ENCODE measurements at regions not wholly inside any gene's neighbourhood (a gene's known extent, or its start where the extent isn't known, plus 50 kb on each side); places are given as distances from the start of the nearest gene placed in this dataset.

DNA sequence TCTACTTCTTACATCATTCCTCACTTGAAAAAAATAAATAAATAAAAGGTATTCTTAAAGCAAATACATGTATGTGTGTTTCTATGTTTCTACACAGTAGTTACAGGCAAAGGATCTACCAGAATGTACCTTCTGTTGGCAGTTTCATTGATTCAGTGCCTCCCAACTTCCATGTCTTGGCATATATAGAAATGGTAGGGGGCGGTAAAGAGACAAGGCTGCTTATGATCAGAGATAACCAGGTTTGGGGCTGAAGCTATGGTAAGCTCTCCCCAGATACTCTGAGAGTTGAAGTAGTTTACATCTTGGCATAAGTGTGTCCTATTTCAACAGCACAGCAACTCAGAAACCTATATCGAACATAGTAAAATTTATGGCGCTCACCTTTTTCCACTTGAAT is 1075.4 kb upstream of the C9orf72 start:
- H3K36me3 Mint-ChIP-seq = no peaks in the 10 kb centered on the region
- peaks cover 2 to 9% (median 7%) of the 10 kb centered on the region in 3 donors for H3K9me3 Mint-ChIP-seq
- no peak overlapping the region for H3K4me3 Mint-ChIP-seq

DNA sequence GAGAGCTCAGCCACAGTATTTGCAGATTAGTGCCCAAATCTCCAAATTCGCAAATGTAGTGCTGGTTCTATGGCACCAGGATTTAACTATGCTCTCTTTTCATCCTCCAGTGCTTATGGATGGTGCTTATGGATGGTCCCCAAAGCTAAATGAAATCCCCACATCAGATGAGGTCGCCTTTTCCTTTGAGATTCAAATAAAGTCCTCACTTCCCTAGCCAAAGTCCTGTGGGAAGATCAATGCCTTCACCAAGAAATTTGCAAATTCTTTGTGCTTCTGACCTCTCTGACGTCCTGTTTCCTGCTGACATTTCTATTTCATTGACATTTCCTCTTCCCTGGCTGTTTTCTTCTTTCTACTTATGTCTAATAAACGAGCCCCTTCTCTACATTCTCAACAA is 1077.0 kb upstream of the C9orf72 start:
- Mint-ChIP-seq H3K4me3 (no peak overlapping the region), H3K27me3 (no peaks in the 10 kb centered on the region), H3K36me3 (no peaks in the 10 kb centered on the region), H3K9me3 (peaks cover 2 to 4% (median 2%) of the 10 kb centered on the region in 3 donors), H3K27ac (no peak overlapping the region), H3K4me1 (no peaks in the 10 kb centered on the region)

More for the DNA sequence above, 1075.4 kb upstream of the C9orf72 start:
- H3K27ac Mint-ChIP-seq = no peak overlapping the region
- no peaks in the 10 kb centered on the region for H3K4me1 Mint-ChIP-seq
- no peaks in the 10 kb centered on the region for H3K27me3 Mint-ChIP-seq

DNA sequence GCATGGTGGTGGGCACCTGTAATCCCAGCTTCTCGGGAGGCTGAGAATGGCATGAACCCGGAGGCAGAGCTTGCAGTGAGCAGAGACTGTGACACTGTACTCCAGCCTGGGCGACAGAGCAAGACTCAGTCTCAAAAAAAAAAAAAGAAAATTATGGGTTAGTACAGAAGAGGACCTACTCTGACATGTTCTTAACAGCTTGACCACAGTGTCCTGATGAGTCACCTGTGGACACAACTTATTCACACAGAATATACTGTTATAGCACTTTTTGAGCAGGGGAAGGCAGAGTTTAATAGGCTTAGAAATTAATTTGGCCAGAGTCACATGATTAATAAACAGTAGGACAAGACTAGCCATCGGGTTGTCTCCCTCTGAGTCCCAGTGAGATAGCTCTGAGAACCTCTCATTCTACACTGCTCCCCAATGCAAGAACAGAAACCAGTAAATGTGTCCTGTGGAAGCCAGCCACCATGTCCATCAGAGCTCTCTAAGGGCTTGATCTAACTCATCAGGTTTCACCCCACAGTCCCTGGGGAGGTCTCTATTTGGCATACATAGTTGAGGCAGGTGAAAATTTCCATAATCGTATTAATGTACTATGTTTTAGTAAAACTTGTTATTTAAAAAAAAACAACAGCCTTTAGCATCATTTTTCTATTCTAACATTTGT is 1077.9 kb upstream of the C9orf72 start:
- Mint-ChIP-seq H3K9me3 (peaks cover 2 to 4% (median 2%) of the 10 kb centered on the region in 3 donors), H3K27ac (no peak overlapping the region), H3K27me3 (no peaks in the 10 kb centered on the region), H3K36me3 (no peaks in the 10 kb centered on the region), H3K4me1 (no peaks in the 10 kb centered on the region), H3K4me3 (no peak overlapping the region)

DNA sequence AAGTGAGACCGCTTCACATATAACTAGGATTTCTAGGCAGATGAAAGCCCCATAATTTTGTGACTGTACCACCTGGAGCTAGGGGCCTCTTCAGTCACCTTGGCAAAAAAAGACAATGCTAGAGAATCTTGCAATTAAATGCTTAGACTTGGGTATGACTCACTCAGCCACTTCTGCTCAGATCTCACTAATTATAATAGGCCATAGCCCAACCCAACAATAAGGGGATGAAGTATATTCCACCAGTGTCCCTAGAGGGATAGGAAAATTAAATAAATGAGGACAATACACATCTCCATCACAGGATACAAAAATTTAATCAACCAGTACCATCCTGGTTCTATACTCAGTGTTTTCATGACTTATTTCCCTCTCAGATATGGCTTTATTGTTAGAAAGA is 1079.9 kb upstream of the C9orf72 start:
- H3K4me1 Mint-ChIP-seq = no peaks in the 10 kb centered on the region
- no peak overlapping the region for H3K4me3 Mint-ChIP-seq
- no peaks in the 10 kb centered on the region for H3K27me3 Mint-ChIP-seq
- peaks cover 2 to 14% (median 2%) of the 10 kb centered on the region in 3 donors for H3K9me3 Mint-ChIP-seq
- no peak overlapping the region for H3K27ac Mint-ChIP-seq
- peaks cover 1% of the 10 kb centered on the region for H3K36me3 Mint-ChIP-seq

DNA sequence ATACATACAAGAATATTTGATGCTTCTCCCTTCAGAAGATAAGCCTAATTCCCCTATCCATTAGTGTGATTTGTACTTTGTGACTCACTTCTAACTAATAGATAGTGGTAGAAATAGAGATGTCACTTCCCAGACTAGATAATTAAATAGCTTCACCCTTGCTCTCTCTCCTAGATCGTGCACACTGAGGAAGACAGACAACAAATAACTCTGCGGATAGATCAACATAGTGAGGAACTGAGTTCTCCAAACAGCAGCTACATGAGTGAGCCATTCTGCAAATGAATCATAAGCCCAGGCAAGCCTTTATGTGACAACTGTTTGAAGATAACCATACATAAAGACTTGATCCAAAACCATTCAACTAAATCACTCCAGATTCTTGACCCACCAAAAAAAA is 1083.4 kb upstream of the C9orf72 start:
- peaks cover 1% of the 10 kb centered on the region for H3K36me3 Mint-ChIP-seq
- H3K9me3 Mint-ChIP-seq = peaks cover 0 to 17% (median 0%) of the 10 kb centered on the region in 3 donors
- no peaks in the 10 kb centered on the region for H3K27me3 Mint-ChIP-seq
- H3K4me1 Mint-ChIP-seq = no peaks in the 10 kb centered on the region
- no peak overlapping the region for H3K4me3 Mint-ChIP-seq
- no peak overlapping the region for H3K27ac Mint-ChIP-seq

DNA sequence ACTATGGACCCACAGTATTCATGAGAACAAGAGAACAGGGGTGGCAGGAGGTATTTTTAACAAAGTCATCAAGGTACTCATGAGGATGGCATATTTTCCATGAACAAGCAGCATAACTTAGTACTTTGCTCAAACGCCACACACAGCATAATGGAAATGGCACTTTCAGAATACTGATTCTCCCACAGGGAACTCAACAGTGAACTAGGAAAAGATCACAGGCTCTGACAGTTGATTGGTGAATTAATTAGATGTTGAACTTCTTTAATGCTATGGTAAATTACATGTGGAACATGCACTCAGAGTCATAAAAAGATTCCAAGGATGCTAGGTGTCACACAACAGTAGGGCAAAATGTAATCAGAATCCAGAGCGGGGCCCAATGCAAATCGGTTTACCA is 1088.6 kb upstream of the C9orf72 start:
- Mint-ChIP-seq H3K4me1 (no peaks in the 10 kb centered on the region), H3K36me3 (peaks cover 1% of the 10 kb centered on the region), H3K27me3 (no peaks in the 10 kb centered on the region), H3K4me3 (no peak overlapping the region), H3K27ac (no peak overlapping the region), H3K9me3 (peaks cover 0 to 24% (median 0%) of the 10 kb centered on the region in 3 donors)

DNA sequence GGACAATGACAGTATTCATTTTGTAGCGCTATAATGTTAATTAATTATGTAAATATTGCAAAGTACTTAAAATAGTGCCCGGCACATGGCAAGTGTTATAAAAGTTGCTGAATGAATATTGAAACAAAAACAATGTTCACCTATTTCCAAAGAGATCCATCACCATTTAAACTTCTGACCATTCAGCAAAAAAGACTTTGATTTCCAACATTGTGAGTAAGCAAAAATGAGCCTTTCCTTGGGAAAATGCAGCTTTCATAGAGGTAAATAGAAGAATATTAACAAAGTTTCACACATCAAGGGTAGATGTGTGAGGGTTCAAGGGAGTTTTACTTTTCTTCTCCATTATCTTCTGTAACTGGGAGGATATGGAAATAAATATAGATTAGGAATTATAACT is 1089.4 kb upstream of the C9orf72 start:
- no peaks in the 10 kb centered on the region for H3K36me3 Mint-ChIP-seq
- H3K4me3 Mint-ChIP-seq = no peak overlapping the region
- H3K27ac Mint-ChIP-seq = no peak overlapping the region
- H3K4me1 Mint-ChIP-seq = no peaks in the 10 kb centered on the region
- H3K9me3 Mint-ChIP-seq = peaks cover 0 to 19% (median 0%) of the 10 kb centered on the region in 3 donors
- no peaks in the 10 kb centered on the region for H3K27me3 Mint-ChIP-seq

DNA sequence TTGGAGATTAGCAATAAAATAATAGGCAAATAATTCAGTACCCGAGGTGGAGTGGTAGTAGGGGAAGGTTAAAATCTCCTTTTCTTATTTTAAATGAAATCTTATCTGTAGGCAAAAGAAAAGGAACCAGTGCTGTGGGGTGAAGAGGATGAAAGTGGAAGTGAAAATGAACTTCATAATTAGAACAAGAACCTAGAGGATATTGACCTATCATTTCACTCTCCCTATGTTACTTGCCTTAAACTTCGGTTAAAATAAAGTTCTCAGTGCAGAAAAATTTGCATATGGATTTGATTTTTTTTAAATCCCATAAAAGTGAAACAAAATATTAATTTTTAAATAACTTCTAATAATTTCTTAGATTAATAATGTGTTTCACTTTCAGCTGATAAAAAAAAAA is 1094.9 kb upstream of the C9orf72 start:
- H3K4me3 Mint-ChIP-seq = no peak overlapping the region
- H3K36me3 Mint-ChIP-seq = no peaks in the 10 kb centered on the region
- no peaks in the 10 kb centered on the region for H3K27me3 Mint-ChIP-seq
- H3K27ac Mint-ChIP-seq = no peak overlapping the region
- no peaks in the 10 kb centered on the region for H3K4me1 Mint-ChIP-seq
- no peaks in the 10 kb centered on the region for H3K9me3 Mint-ChIP-seq

DNA sequence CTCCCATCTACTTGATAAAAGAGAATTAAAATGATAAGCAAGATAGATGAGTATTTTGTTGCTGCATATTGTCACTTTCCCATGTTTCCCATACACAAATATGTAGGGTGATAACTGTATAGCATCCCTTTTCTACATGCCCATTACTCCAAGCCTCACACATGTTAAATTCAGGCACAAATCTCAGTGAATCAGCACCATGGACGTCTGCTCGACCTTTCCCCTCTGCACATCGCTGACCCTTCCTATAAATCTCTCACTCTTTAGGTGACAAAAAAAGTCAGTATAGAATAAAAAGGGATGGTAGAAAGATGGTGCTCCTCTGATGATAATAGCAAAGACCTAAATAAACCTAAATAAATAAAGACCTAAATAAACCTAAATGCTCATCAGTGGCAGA is 1097.7 kb upstream of the C9orf72 start:
- no peak overlapping the region for H3K4me3 Mint-ChIP-seq
- peaks cover 0 to 1% (median 0%) of the 10 kb centered on the region in 3 donors for H3K9me3 Mint-ChIP-seq
- H3K4me1 Mint-ChIP-seq = no peaks in the 10 kb centered on the region
- H3K27me3 Mint-ChIP-seq = no peaks in the 10 kb centered on the region
- no peaks in the 10 kb centered on the region for H3K36me3 Mint-ChIP-seq
- H3K27ac Mint-ChIP-seq = no peak overlapping the region

DNA sequence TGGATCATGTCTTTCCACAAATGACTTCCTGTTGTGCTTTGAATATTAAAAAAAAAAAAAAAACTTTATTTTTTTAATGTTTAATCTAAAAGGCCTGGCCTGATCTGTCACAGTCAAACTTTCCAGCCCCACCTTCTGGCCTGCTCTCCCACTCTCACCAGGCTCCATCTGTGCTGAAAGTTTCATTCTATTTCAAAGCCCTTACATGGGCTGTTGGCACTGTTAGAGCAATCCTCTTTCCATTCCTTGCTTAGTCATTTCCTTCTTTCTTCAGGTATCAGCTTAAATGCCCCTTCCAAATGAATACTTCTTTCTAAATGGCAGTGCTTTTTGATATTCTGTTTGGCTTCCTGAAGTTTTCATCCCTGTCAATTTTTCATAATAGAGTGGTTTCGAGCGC is 1104.8 kb upstream of the C9orf72 start:
- Mint-ChIP-seq H3K4me3 (no peak overlapping the region), H3K9me3 (peaks cover 0 to 8% (median 1%) of the 10 kb centered on the region in 3 donors), H3K4me1 (no peaks in the 10 kb centered on the region), H3K36me3 (no peaks in the 10 kb centered on the region), H3K27me3 (no peaks in the 10 kb centered on the region), H3K27ac (no peak overlapping the region)

DNA sequence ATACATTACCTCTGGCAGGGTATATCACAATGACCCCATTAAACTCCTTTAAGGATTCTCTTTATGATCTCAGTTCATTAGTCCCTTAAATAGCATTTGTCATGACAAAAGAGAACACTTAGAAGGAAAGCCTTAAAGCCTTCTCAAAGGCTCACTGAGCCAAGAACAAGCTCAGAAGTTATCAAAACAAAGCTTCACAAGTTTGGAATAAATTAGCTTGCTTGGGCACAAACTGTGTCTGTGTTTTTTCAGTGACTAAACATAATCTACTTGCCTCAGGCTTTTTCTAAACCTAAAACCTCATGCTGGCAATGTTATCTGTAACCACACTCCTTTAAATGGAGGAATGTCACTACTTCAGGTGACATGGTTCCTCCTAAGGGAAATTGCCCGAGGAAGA is 1114.9 kb upstream of the C9orf72 start:
- Mint-ChIP-seq H3K4me1 (no peaks in the 10 kb centered on the region), H3K27me3 (no peaks in the 10 kb centered on the region), H3K4me3 (no peak overlapping the region), H3K9me3 (peaks cover 8 to 16% (median 9%) of the 10 kb centered on the region in 3 donors), H3K36me3 (peaks cover 1% of the 10 kb centered on the region), H3K27ac (no peak overlapping the region)

DNA sequence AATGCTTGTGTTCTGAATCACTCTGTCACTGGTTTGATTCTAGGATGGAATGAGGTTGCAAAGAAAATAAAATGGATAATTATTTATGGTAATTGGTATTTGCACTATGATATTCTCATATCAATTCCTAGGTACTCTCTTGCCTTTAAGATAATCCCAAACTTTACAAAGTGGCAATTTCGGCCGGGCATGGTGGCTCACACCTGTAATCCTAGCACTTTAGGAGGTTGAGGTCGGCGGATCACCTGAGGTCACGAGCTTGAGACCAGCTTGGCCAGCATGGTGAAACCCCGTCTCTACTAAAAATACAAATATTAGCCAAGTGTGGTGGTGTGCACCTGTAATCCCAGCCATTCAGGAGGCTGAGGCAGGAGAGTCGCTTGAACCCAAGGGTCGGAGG is 1118.7 kb upstream of the C9orf72 start:
- Mint-ChIP-seq H3K9me3 (peaks cover 3 to 16% (median 9%) of the 10 kb centered on the region in 3 donors), H3K27me3 (no peaks in the 10 kb centered on the region), H3K27ac (no peak overlapping the region), H3K4me1 (no peaks in the 10 kb centered on the region), H3K36me3 (peaks cover 1% of the 10 kb centered on the region), H3K4me3 (no peak overlapping the region)

DNA sequence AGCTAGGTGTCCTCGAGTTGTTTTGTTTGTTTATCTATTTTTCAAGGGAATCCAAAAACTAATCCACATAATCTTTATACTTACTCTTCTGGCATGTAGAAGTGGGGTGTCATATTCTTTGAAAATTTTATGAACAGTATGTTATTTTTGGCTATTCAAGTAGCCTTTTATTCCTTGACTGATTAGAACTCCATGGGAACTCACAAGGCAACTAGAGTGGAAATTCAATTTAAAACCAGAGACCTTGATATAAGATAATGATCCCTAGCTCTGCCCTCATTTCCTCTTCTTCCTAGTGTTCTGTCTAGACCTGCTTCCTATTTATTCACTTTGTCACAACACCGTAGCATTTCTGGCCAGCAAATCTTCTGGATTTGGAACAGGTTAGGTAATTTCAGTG is 1123.7 kb upstream of the C9orf72 start:
- Mint-ChIP-seq H3K27me3 (no peaks in the 10 kb centered on the region), H3K9me3 (peaks cover 3 to 17% (median 9%) of the 10 kb centered on the region in 3 donors), H3K27ac (no peak overlapping the region), H3K36me3 (no peaks in the 10 kb centered on the region), H3K4me1 (no peaks in the 10 kb centered on the region), H3K4me3 (no peak overlapping the region)

DNA sequence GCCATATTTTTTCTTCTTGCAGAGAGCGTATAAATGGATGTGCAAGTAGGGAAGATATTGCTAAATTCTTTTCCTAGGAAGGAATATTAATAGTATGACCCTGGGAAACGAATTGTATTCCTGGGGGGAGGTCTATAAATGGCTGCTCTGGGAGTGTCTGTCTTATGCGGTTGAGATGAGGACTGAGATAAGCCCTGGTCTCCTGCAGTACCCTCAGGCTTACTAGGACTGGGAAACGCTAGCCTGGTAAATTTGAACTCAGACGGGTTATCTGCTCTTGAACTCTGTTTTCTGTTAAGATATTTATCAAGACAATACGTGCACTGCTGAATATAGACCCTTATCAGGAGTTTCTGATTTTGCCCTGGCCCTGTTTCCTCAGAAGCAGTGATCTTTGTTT is 1126.4 kb upstream of the C9orf72 start:
- Mint-ChIP-seq H3K9me3 (peaks cover 3 to 33% (median 7%) of the 10 kb centered on the region in 3 donors), H3K4me1 (peaks cover 0 to 2% (median 0%) of the 10 kb centered on the region in 3 donors), H3K27me3 (no peaks in the 10 kb centered on the region), H3K36me3 (no peaks in the 10 kb centered on the region), H3K27ac (no peak overlapping the region), H3K4me3 (peak overlapping the region in 1 of 4 donors; percentile 6)

DNA sequence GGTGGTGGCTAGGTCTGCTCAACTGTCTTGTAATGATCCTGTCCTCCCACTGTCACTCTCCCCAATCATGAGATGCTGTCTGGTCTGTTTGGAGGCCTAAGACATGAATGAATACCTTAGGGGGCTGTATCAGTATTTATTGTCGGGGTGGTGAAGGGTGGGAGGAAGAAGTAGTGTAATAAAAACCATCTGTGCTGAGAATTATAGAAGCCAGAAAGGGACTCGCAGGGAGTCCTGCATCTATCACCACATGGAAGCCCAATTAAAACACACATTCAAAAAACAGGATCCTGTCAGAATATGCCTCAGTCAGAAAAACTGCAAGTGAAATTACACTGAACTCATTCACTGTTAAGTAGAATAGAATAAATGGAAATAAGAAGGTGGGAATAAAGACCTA is 1134.3 kb upstream of the C9orf72 start:
- Mint-ChIP-seq H3K27ac (no peak overlapping the region), H3K27me3 (no peaks in the 10 kb centered on the region), H3K9me3 (peaks cover 0 to 15% (median 2%) of the 10 kb centered on the region in 3 donors), H3K36me3 (no peaks in the 10 kb centered on the region), H3K4me3 (no peak overlapping the region), H3K4me1 (peaks cover 0 to 2% (median 0%) of the 10 kb centered on the region in 3 donors)

DNA sequence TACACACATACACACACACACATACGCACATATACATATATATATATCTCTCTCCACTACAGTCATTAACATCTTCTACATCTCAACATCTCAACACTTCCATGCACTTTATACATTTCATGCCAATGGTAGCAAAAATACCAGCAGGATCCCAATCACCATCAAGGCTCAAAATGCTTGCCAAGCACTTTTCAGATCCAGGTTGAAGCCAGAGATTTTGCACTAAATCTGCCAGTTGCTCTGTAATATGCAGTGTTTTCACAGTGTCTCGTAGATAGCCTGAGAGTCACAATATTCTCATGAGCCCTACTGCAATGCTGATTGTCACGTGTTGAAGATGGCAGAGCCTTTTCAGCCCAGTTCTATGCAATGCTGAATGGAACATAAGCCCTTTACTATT is 1140.9 kb upstream of the C9orf72 start:
- H3K9me3 Mint-ChIP-seq = no peaks in the 10 kb centered on the region
- no peaks in the 10 kb centered on the region for H3K4me1 Mint-ChIP-seq

More for the DNA sequence above, 1140.9 kb upstream of the C9orf72 start:
- H3K27me3 Mint-ChIP-seq = no peaks in the 10 kb centered on the region
- no peak overlapping the region for H3K27ac Mint-ChIP-seq
- H3K36me3 Mint-ChIP-seq = no peaks in the 10 kb centered on the region
- no peak overlapping the region for H3K4me3 Mint-ChIP-seq

Measured in IgD-negative memory B cell (primary cell).